HepG2 (cell line): ENCODE measurements at regions not wholly inside any gene's neighbourhood (a gene's known extent, or its start where the extent isn't known, plus 50 kb on each side); places are given as distances from the start of the nearest gene placed in this dataset.

ENCODE experiments used
- EZH2 ChIP-seq: conservative IDR thresholded peaks from 2 replicates; pipeline ENCODE4 v1.6.1; 2012; ENCODE audit warnings: mild to moderate bottlenecking, low read depth, low read length, moderate library complexity
- TF ChIP-seq, protein P1 (sequence below): IDR thresholded peaks from 2 replicates; pipeline ENCODE4 v1.6.1; 2012; ENCODE audit warnings: inconsistent platforms

DNA sequence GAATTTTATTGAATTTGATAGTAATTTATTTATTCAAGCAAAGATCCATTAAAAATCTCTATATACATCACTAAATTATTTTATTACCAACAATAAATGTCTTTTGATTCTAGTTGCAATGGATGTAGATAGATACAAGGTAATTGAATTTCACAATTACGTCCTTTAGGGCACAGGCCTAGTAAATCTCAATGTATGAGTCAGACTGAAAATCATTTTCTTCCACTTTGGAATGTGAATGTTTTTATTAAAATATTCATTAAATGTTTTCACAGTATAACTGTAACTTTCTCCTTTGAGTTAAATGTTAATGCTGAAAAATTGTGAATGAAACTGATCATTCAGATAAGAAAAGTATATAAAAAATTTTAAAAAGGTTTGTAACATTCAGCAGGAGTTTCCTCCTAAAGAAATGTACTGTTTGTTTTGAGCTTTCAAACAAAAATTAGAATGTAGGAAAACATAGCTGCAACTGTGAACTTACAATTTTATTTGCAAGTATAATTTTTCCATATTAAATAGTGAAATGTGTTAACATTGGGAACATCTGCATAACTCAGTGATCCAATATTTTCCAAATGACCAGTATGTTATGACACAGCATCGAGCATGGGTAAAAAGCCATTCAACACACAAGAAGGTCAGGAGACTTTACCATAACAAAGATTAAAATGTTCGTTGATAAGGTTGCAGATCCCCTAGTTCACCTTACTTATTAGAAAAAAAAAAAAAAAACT, 663.7 kb downstream of the METTL4 start:
- no peak for TF ChIP-seq EZH2
- TF ChIP-seq, protein P1, sequence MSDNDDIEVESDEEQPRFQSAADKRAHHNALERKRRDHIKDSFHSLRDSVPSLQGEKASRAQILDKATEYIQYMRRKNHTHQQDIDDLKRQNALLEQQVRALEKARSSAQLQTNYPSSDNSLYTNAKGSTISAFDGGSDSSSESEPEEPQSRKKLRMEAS: no peak
